Suppressor macrophage (primary cell): ENCODE measurements at regions not wholly inside any gene's neighbourhood (a gene's known extent, or its start where the extent isn't known, plus 50 kb on each side); places are given as distances from the start of the nearest gene placed in this dataset.

ENCODE experiments used
- DNase-seq, 4 experiments: peaks; one replicate each; pipeline ENCODE4 v3.0.0-alpha.2; 2020 to 2022

GRCh38 chr5:164728733-164729132 lies 1223.3 kb downstream of the MAT2B start:
- DNase-seq: no peak

- no peak for DNase-seq
Observed at GRCh38 chr5:164735334-164735733, 1229.9 kb downstream of the MAT2B start.

- no peak for DNase-seq
Observed at GRCh38 chr5:164741376-164741775, 1236.0 kb downstream of the MAT2B start.

GRCh38 chr5:164742025-164742424 lies 1236.6 kb downstream of the MAT2B start:
- DNase-seq: no peak

GRCh38 chr5:164746723-164747122 lies 1241.3 kb downstream of the MAT2B start:
- DNase-seq: no peak

DNA sequence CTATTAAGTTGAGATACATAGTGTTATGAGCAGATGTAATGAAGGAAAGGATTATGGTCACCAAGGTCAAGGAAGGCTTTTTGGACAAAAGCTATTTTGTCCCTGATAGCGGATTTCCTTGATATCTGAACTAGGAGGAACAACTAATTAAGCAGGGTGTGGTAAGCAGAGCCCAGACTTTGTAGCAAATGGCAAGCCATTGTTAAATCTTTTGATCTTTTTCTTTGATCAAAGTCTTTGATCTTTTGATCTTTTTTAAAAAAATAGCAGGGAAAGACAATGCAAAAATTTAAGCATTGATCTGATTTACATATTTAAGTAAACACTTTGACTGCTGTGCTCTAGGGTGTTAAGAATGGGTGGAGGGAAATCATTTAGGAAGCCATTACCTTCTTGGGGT lies 1242.0 kb downstream of the MAT2B start:
- no peak for DNase-seq

GRCh38 chr5:164748861-164749260 lies 1243.4 kb downstream of the MAT2B start:
- DNase-seq: no peak

DNA sequence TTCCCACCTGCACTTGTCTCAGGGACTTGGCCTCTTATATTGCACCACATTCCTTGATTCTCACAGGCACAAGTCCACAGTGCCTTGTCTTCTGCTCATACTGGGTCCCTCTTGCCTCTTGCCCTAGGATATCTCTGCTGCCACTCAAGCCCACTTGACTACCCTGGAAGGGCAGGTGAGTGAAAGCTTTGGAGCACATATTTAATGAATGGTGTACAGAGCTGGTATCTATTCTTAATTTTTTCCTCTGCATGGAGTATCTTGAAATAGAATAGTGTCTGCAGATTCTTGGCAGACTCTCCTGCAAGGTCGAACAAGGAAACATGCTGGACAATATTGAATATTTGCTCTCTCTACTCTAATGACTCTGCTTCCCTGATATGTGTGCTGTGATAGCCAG lies 1248.0 kb downstream of the MAT2B start:
- no peak for DNase-seq

DNA sequence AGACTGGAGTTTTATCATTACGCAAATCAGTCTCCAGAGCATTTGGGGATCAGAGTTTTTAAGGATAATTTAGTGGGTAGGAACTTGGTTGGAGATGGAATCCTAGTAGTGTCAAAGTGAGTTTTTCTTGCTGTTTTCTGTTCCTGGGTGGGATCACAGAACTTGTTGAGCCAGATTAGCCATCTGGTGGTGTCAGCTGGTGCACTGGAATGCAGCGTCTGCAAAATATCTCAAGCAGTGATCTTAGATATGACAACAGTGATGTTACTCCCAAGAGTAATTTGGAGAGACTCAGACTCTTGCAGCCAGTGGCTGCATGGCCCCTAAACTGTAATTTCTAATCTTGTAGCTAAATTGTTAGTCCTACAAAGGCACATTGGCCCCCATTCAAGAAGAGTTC lies 1257.8 kb downstream of the MAT2B start:
- no peak for DNase-seq

DNA sequence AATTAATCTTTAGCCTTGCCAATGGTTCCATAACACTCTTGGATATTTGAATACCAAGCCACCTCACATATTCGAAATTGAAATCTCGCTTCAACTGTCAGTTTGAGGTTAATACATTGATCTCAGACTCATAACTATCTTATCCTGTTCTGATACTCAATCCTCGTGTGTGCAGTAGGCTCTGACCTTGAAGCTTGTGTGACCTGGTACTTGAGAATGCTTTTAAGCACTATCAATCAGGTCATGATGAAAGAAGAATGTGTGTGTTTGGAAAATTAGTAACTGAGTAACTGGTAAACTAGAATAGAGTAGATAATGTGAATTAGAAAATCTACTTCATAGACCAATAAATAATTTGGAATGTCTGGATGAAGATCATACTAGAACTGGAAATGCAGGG lies 1266.7 kb downstream of the MAT2B start:
- no peak for DNase-seq

- DNase-seq: peak in 1 of 4 experiments; percentile 25
Observed at GRCh38 chr5:164784230-164784629, 1278.8 kb downstream of the MAT2B start.

DNA sequence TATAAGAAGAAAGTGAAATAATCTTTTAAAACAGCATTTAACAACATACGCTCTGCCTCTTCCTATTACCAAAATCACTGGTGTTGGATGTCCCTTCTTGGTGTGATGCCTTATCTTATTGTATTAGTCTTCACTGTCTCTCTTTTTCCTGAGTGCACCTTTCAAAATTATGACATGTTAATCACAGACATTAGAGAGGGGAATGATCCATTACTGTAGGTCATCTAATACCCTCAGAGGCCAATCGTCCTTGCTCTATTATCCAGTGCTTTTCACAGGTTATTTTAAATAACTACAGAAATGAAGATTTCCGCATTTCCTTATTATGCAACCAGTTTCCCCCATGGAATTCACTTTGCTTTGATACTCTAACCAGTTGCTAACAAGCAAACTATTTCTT lies 1292.7 kb downstream of the MAT2B start:
- DNase-seq: no peak

DNA sequence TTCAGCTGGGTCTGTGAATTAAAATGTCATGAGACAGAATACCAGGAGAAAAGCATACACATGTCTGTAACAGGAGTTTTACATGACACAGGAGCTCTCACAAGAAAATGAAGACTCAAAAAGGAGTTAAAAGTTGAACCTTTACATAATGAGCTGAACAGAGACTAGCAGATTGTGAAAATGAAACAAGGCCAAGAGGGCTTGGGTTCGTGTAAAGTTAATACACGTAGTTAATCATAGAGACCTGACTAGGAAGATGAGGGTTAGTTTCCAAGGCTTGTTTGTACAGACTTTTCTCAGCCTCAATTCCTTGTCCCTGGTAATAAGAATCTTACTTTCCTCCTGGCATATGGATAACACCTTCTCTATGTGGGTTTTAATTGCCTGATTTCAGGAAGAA lies 1294.0 kb downstream of the MAT2B start:
- DNase-seq: no peak

- DNase-seq: no peak
Observed at GRCh38 chr5:164801910-164802309, 1296.5 kb downstream of the MAT2B start.

DNA sequence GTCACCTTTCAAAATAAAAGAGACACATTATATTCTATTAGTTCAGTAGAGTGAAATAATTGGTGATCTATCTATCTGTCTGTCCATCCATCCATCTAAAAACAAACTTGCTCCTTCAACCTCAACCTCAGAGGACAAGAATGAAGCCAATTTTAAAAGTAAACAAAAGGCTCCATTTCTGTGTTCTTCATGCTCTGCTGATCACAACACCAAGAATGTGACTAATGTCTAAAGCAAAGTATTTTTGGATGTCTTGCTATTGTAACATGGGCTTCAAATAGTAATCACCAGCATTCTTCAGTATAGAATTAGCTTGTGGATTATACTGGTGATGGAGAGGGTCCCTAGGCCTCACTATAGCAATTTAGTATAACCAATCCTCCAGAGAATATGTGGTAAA lies 1304.4 kb downstream of the MAT2B start:
- DNase-seq: no peak

DNA sequence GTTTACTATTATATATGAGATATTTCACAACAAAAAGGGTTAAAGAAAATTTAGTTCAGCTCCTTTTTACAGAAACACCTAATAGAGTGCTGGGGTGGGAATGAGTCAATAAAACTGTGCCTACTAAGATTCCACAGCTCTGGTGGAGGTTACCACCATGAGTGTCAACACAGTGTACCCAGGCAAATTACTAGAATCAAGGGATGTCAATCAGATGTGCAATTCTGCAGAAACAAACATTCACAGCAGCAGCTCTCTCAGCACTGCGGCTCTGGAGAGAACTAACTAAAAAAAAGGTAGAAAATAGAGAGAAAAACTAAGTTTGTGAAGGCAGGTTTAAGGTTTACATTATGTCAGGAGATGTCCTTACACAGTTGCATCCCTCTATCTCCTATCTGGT lies 1313.0 kb downstream of the MAT2B start:
- no peak for DNase-seq

GRCh38 chr5:164824671-164825070 lies 1319.3 kb downstream of the MAT2B start:
- no peak for DNase-seq

DNA sequence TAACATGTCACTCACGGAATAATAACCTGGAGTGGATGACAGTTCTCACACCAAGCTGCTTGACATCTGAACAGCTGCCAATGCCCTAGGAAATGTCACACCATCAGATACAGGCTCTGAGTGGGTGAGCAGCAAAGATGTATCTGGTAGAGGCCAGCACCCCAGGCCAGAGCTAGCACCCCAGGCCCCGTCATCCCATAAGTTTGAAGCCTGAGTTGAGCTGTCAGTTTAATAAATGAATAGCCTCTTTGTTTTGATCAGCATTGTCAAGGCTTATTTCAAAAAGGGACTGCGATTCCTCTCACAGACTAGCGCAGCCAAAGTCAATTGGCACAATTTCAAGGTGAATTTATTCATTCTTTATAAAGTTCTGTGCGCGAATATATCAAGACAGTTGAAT lies 1327.1 kb downstream of the MAT2B start:
- no peak for DNase-seq

DNA sequence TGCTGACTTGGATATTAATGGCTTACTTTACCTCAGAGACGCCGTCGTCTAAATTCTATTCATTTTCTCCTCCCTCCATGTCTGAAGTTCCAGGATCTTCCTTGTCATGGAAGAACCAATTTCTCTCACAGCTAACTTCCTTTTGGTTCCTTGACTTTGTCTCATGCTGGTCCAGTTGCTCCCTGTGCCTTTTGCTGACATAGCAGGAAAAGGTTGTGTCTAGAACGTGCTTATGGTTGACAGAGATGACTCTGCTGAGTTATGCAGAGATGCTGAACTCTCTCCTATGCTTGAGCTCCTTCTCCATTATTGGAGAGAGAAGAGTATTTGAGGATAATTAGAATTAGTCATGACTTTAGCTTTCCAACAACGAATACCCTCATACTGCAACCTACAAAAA lies 1338.9 kb downstream of the MAT2B start:
- no peak for DNase-seq

GRCh38 chr5:164860896-164861295 lies 1355.5 kb downstream of the MAT2B start:
- DNase-seq: no peak

DNA sequence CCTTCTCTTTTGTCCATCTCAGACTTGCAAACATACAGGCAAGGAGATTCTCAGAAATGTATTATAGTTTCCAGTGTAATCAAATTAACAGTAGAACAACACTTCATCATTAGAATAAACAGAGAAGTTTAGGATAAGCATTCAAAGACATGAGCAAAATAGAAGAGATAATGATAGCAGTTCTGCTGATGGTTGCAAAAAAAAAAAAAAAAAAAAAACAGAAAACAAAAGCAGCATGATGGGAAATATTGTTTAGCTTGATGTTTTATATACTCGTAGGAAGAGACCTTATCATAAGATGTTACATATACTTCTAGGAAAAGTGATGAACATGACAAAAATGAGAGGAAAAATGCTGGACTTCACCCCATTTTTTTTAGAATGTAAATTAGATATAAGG lies 1356.2 kb downstream of the MAT2B start:
- no peak for DNase-seq

DNA sequence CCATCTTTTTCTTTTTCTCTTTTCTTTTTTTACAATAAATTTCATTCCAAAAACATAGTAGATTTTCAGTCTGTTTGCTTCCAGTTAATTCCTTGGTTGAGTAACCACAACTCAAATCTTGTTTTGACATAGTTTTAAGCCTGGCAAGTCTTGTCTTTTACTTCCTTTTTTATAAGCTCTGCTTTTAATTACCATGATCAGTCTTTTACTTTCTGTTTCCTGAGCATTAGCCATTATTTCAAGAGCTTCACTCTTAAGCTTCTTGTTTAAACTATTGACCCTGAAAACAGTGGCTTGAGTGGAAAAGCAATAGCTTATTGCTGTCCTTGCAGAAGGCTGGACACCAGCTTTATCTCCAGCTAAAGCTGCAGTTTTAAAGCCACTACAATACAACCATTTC lies 1363.3 kb downstream of the MAT2B start:
- DNase-seq: peak in 2 of 4 experiments; percentile 34 to 46

- DNase-seq: no peak
Observed at GRCh38 chr5:164869325-164869724, 1363.9 kb downstream of the MAT2B start.

DNA sequence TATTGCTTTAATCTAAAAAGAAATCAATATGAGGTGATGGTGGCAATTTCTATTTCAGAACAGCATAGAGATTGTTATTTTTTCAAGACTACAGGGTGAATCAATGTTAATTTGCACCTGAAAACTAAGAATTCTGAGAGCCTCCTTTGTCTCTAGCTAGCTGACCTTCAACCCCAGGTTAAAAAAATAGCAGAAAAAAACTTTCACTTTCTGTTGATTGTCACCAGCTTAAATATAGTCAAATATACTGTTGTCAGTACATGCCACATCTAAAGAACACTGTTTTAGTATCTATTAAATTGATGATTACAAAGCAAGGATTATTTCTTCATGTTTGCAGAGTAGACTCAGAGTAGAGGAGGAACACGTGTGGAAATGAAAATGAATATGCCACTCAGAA lies 1371.4 kb downstream of the MAT2B start:
- no peak for DNase-seq

GRCh38 chr5:164881442-164881841 lies 1376.0 kb downstream of the MAT2B start:
- no peak for DNase-seq

- no peak for DNase-seq
Observed at GRCh38 chr5:164885179-164885578, 1379.8 kb downstream of the MAT2B start.
